Spleen (tissue), 7 donors: ENCODE measurements at regions not wholly inside any gene's neighbourhood (a gene's known extent, or its start where the extent isn't known, plus 50 kb on each side); places are given as distances from the start of the nearest gene placed in this dataset.

ENCODE experiments used
- CTCF ChIP-seq, 11 experiments: fragments of 200-600 bp in 7 of 11; fragments of 450-650 bp in 4 of 11; sonication (generic) in 4 of 11; IDR thresholded peaks in 8 of 11; conservative IDR thresholded peaks in 3 of 11; 1 replicate in 7 of 11; 2 replicates in 4 of 11; pipeline versions ENCODE4 v1.4.0 to v1.8.0; 2016 to 2021; ENCODE audit warnings: antibody characterized with exemption in 11 of 11, inconsistent platforms in 4 of 11, mild to moderate bottlenecking in 1 of 11
- POLR2AphosphoS5 ChIP-seq, 3 donors: sonication (generic); formaldehyde crosslinking; IDR thresholded peaks; one replicate each; pipeline ENCODE4 v1.5.1; 2017; ENCODE audit warnings: antibody characterized with exemption in 3 of 3
- donor health status: DM: no; HTN: no; CAD: no; lungs with moderate emphysema.
- donor health status: DM: no; HTN: no; CAD: no.
- donor health status: DM: no; HTN: no; CAD: no.

- TF ChIP-seq CTCF (IDR thresholded peaks at IDR 0.05 in 8 of 11, conservative IDR thresholded peaks at IDR 0.05 in 3 of 11) (no peak), POLR2AphosphoS5 (IDR thresholded peaks at IDR 0.05) (no peak)
Observed at GRCh38 chr16:22630242-22630641, 119.6 kb downstream of the NPIPB5 start.
